HEK293 (cell line): ENCODE measurements at regions not wholly inside any gene's neighbourhood (a gene's known extent, or its start where the extent isn't known, plus 50 kb on each side); places are given as distances from the start of the nearest gene placed in this dataset.

Experiments
- CTCF ChIA-PET: fragments of 350-600 bp; formaldehyde crosslinking; extraction: SDS; loops from one replicate; lab custom pipeline; 2021; ENCODE audit warnings: antibody characterized with exemption; lab: Yijun Ruan, JAX
- POLR2A ChIA-PET: fragments of 300-600 bp; formaldehyde crosslinking; extraction: SDS; loops from one replicate; lab custom pipeline; 2020; ENCODE audit warnings: antibody characterized with exemption, inconsistent platforms; lab: Yijun Ruan, JAX
- H3K27ac ChIP-seq: fragments of 200-500 bp; sonication (Bioruptor generic); 2 replicates; pipeline ENCODE4 v1.5.1; 2014; ENCODE audit warnings: low read depth, low read length, control low read depth, inconsistent platforms; ENCODE audit errors: extremely low read depth
- H3K36me3 ChIP-seq, 2 experiments: fragments of 200-500 bp in 1 of 2; sonication (Bioruptor generic) in 1 of 2; 1 replicate in 1 of 2; 2 replicates in 1 of 2; pipeline ENCODE4 v1.5.1; 2014 to 2017; ENCODE audit warnings: inconsistent platforms in 2 of 2, low read length in 2 of 2; ENCODE audit not compliant: control insufficient read depth in 2 of 2, insufficient read depth in 1 of 2
- H3K4me1 ChIP-seq: fragments of 200-500 bp; sonication (Bioruptor generic); 2 replicates; pipeline ENCODE4 v1.5.1; 2014; ENCODE audit warnings: mild to moderate bottlenecking, low read length, inconsistent platforms; ENCODE audit not compliant: control insufficient read depth, insufficient read depth
- H3K4me3 ChIP-seq: 2 replicates; pipeline ENCODE4 v1.5.1; 2011; ENCODE audit warnings: low read depth, mild to moderate bottlenecking, control low read depth, low read length, moderate library complexity
- H3K9me3 ChIP-seq: fragments of 200-500 bp; sonication (Bioruptor generic); 2 replicates; pipeline ENCODE4 v1.5.1; 2014; ENCODE audit warnings: low read depth, low read length, inconsistent platforms; ENCODE audit not compliant: control insufficient read depth, insufficient read depth
- CTCF ChIP-seq: fragments of 450-650 bp; formaldehyde crosslinking; IDR thresholded peaks from 2 replicates; pipeline ENCODE4 v1.5.1; 2016; ENCODE audit warnings: missing biosample characterization, missing genetic modification characterization
- TRIM28 ChIP-seq: IDR thresholded peaks from 2 replicates; pipeline ENCODE4 v1.6.1; 2011; ENCODE audit warnings: low read length, control low read depth, borderline replicate concordance
- ZBTB6 ChIP-seq: fragments of 450-650 bp; formaldehyde crosslinking; IDR thresholded peaks from 2 replicates; pipeline ENCODE4 v1.5.1; 2017; ENCODE audit warnings: missing biosample characterization, missing genetic modification characterization
- ZNF157 ChIP-seq: fragments of 450-650 bp; formaldehyde crosslinking; IDR thresholded peaks from 2 replicates; pipeline ENCODE4 v1.5.1; 2016; ENCODE audit warnings: missing biosample characterization, missing genetic modification characterization
- ZNF221 ChIP-seq: fragments of 450-650 bp; formaldehyde crosslinking; IDR thresholded peaks from 2 replicates; pipeline ENCODE4 v1.5.1; 2017; ENCODE audit warnings: missing biosample characterization, missing genetic modification characterization, borderline replicate concordance
- ZNF26 ChIP-seq: fragments of 450-650 bp; formaldehyde crosslinking; IDR thresholded peaks from 2 replicates; pipeline ENCODE4 v1.5.1; 2016; ENCODE audit warnings: missing biosample characterization, missing genetic modification characterization
- ZNF362 ChIP-seq: fragments of 450-650 bp; formaldehyde crosslinking; IDR thresholded peaks from 2 replicates; pipeline ENCODE4 v1.5.1; 2016; ENCODE audit warnings: missing biosample characterization, missing genetic modification characterization
- ZNF366 ChIP-seq: fragments of 450-650 bp; formaldehyde crosslinking; conservative IDR thresholded peaks from 2 replicates; pipeline ENCODE4 v1.5.1; 2016; ENCODE audit warnings: missing biosample characterization, missing genetic modification characterization
- ZNF580 ChIP-seq: fragments of 450-650 bp; formaldehyde crosslinking; IDR thresholded peaks from 2 replicates; pipeline ENCODE4 v1.5.1; 2016; ENCODE audit warnings: missing biosample characterization, missing genetic modification characterization
- ZNF654 ChIP-seq: fragments of 450-650 bp; formaldehyde crosslinking; IDR thresholded peaks from 2 replicates; pipeline ENCODE4 v1.5.1; 2016; ENCODE audit warnings: low read depth, missing biosample characterization, missing genetic modification characterization
- ZSCAN4 ChIP-seq: fragments of 450-650 bp; formaldehyde crosslinking; IDR thresholded peaks from 2 replicates; pipeline ENCODE4 v1.5.1; 2017; ENCODE audit warnings: missing biosample characterization, missing genetic modification characterization

- no peaks in the 10 kb centered on the region for H3K36me3 ChIP-seq
- TF ChIP-seq ZNF580 (tag by site-specific recombination) (no peak), ZNF362 (tag by site-specific recombination) (no peak), TRIM28 (no peak), ZBTB6 (tag by site-specific recombination) (no peak), ZSCAN4 (tag by site-specific recombination) (no peak)
- no peak overlapping the region for H3K4me3 ChIP-seq
- H3K27ac ChIP-seq: no peak overlapping the region
- ChIA-PET CTCF (interaction anchor here (0.6 to 5.5 kb wide), 8 partner anchors 26 to 508 kb away, joined by 3 to 37 read pairs (median 4); no protein-coding TSS in a partner anchor), POLR2A (no interaction called here)
- H3K4me1 ChIP-seq: no peaks in the 10 kb centered on the region
- no peaks in the 10 kb centered on the region for H3K9me3 ChIP-seq
Measured at GRCh38 chr21:31606081-31606874, 53.2 kb upstream of the SOD1 start.

GRCh38 chr21:31604591-31605190, 54.8 kb upstream of the SOD1 start:
- CTCF ChIA-PET: interaction anchor here (0.6 to 5.5 kb wide), 31 partner anchors 8 to 985 kb away, joined by 3 to 37 read pairs (median 4); no protein-coding TSS in a partner anchor
- Histone ChIP-seq H3K27ac (no peak overlapping the region), H3K4me3 (no peak overlapping the region), H3K36me3 (no peaks in the 10 kb centered on the region), H3K9me3 (no peaks in the 10 kb centered on the region)
- POLR2A ChIA-PET: no interaction called here
- no peak for TF ChIP-seq ZNF157
- no peak for TF ChIP-seq ZNF26 (tag by site-specific recombination)
- TF ChIP-seq ZNF654 (tag by site-specific recombination): peak; percentile 94
- TF ChIP-seq ZSCAN4 (tag by site-specific recombination): no peak
- TF ChIP-seq ZNF366 (tag by site-specific recombination): no peak
- TF ChIP-seq ZNF362 (tag by site-specific recombination): no peak
- TF ChIP-seq ZNF221 (tag by site-specific recombination): peak; percentile 66; the same call in 1 of the 2 replicates
- peak; percentile 74; the same call in 1 of the 2 replicates for TF ChIP-seq CTCF (tag by site-specific recombination)
- TF ChIP-seq, all 188 proteins: peak for 3
- no peaks in the 10 kb centered on the region for H3K4me1 ChIP-seq
